ENCODE measurements at regions not wholly inside any gene's neighbourhood (a gene's known extent, or its start where the extent isn't known, plus 50 kb on each side); places are given as distances from the start of the nearest gene placed in this dataset.

GRCh38 chr5:68116408-68116807 lies 99.1 kb upstream of the PIK3R1 start:
- no peaks in the 10 kb centered on the region for H3K36me3 Mint-ChIP-seq (ENCODE audit: low read depth)
- peaks cover 17% of the 10 kb centered on the region for H3K4me1 Mint-ChIP-seq (ENCODE audit: low read depth)
- no peak overlapping the region for H3K27ac Mint-ChIP-seq
- no peaks in the 10 kb centered on the region for H3K27me3 Mint-ChIP-seq
- DNase-seq, result no peak
- no peaks in the 10 kb centered on the region for H3K9me3 Mint-ChIP-seq
- ChIA-PET POLR2A (no interaction called here), CTCF (interaction anchor here (1.1 kb wide), 1 partner anchor 97 kb away, joined by 3 read pairs; no protein-coding TSS in a partner anchor)
- ATAC-seq, result no peak
- TF ChIP-seq CTCF (IDR thresholded peaks at IDR 0.05), result no peak
- H3K4me3 Mint-ChIP-seq, result no peak overlapping the region
- intact Hi-C loops (cut with micrococcal nuclease), result no loop called here

- H3K4me3 Mint-ChIP-seq, result no peak overlapping the region
- no peak for ATAC-seq
Observed at GRCh38 chr5:68115584-68115983, 100.0 kb upstream of the PIK3R1 start.

GRCh38 chr5:68114378-68115040 lies 101.0 kb upstream of the PIK3R1 start:
- H3K36me3 Mint-ChIP-seq (ENCODE audit: low read depth), result no peaks in the 10 kb centered on the region
- H3K27ac Mint-ChIP-seq, result no peak overlapping the region
- TF ChIP-seq CTCF (IDR thresholded peaks at IDR 0.05), result no peak
- H3K9me3 Mint-ChIP-seq, result no peaks in the 10 kb centered on the region
- CTCF ChIA-PET, result no interaction called here
- intact Hi-C loops (cut with micrococcal nuclease), result no loop called here
- no peak for DNase-seq
- H3K4me1 Mint-ChIP-seq (ENCODE audit: low read depth), result peaks cover 12% of the 10 kb centered on the region
- no peaks in the 10 kb centered on the region for H3K27me3 Mint-ChIP-seq
- H3K4me3 Mint-ChIP-seq, result no peak overlapping the region
- POLR2A ChIA-PET, result no interaction called here
- no peak for ATAC-seq

More at GRCh38 chr5:68115584-68115983, 100.0 kb upstream of the PIK3R1 start:
- intact Hi-C loops (cut with micrococcal nuclease), result no loop called here
- ChIA-PET CTCF (no interaction called here), POLR2A (no interaction called here)
- Mint-ChIP-seq H3K9me3 (no peaks in the 10 kb centered on the region), H3K27ac (no peak overlapping the region), H3K27me3 (no peaks in the 10 kb centered on the region), H3K4me1 (ENCODE audit: low read depth) (peaks cover 17% of the 10 kb centered on the region), H3K36me3 (ENCODE audit: low read depth) (no peaks in the 10 kb centered on the region)
- DNase-seq, result no peak
- TF ChIP-seq CTCF (IDR thresholded peaks at IDR 0.05), result no peak

- Mint-ChIP-seq H3K36me3 (ENCODE audit: low read depth) (no peaks in the 10 kb centered on the region), H3K9me3 (no peaks in the 10 kb centered on the region), H3K27me3 (no peaks in the 10 kb centered on the region), H3K27ac (no peak overlapping the region), H3K4me3 (no peak overlapping the region), H3K4me1 (ENCODE audit: low read depth) (peaks cover 8% of the 10 kb centered on the region)
- ATAC-seq (no peak), DNase-seq (no peak)
- POLR2A ChIA-PET, result no interaction called here
- intact Hi-C loops (cut with micrococcal nuclease), result no loop called here
- CTCF ChIA-PET, result no interaction called here
- no peak for TF ChIP-seq CTCF (IDR thresholded peaks at IDR 0.05)
Observed at GRCh38 chr5:68112658-68113057, 102.9 kb upstream of the PIK3R1 start.

- TF ChIP-seq CTCF (IDR thresholded peaks at IDR 0.05), result no peak
- H3K9me3 Mint-ChIP-seq, result no peaks in the 10 kb centered on the region
- intact Hi-C loops (cut with micrococcal nuclease), result no loop called here
- H3K4me3 Mint-ChIP-seq, result no peak overlapping the region
- ATAC-seq (no peak), DNase-seq (no peak)
- peaks cover 8% of the 10 kb centered on the region for H3K4me1 Mint-ChIP-seq (ENCODE audit: low read depth)
- ChIA-PET POLR2A (no interaction called here), CTCF (no interaction called here)
- H3K27me3 Mint-ChIP-seq, result no peaks in the 10 kb centered on the region
- H3K27ac Mint-ChIP-seq, result no peak overlapping the region
- H3K36me3 Mint-ChIP-seq (ENCODE audit: low read depth), result no peaks in the 10 kb centered on the region
Observed at GRCh38 chr5:68110894-68111293, 104.7 kb upstream of the PIK3R1 start.
